OCI-LY1 (cell line): ENCODE measurements at regions not wholly inside any gene's neighbourhood (a gene's known extent, or its start where the extent isn't known, plus 50 kb on each side); places are given as distances from the start of the nearest gene placed in this dataset.

ENCODE experiments used
- H2AFZ ChIP-seq: fragments of 200-600 bp; sonication (generic), shearing (Covaris generic); 2 replicates; pipeline ENCODE4 v1.6.0; 2014; ENCODE audit warnings: antibody characterized with exemption, mild to moderate bottlenecking, low read length
- H3F3A ChIP-seq: fragments of 200-600 bp; sonication (generic), shearing (Covaris generic); 2 replicates; pipeline ENCODE4 v1.6.0; 2014; ENCODE audit warnings: mild to moderate bottlenecking, antibody characterized with exemption, low read length, moderate library complexity; ENCODE audit not compliant: insufficient read depth
- H3K27ac ChIP-seq: fragments of 200-600 bp; sonication (generic); 2 replicates; pipeline ENCODE4 v1.5.1; 2014; ENCODE audit warnings: low read length, mixed run types, mild to moderate bottlenecking, low read depth; ENCODE audit not compliant: poor library complexity, severe bottlenecking
- H3K27me3 ChIP-seq: fragments of 200-600 bp; sonication (generic); 2 replicates; pipeline ENCODE4 v1.6.0; 2014; ENCODE audit warnings: antibody characterized with exemption, mild to moderate bottlenecking, low read length, moderate library complexity; ENCODE audit not compliant: insufficient read depth
- H3K36me3 ChIP-seq: fragments of 200-600 bp; sonication (generic); 2 replicates; pipeline ENCODE4 v1.6.1; 2014; ENCODE audit warnings: mild to moderate bottlenecking, antibody characterized with exemption, low read length, moderate library complexity, mixed read lengths; ENCODE audit not compliant: insufficient read depth
- H3K4me1 ChIP-seq: fragments of 200-600 bp; sonication (generic); 2 replicates; pipeline ENCODE4 v1.5.1; 2014; ENCODE audit warnings: mild to moderate bottlenecking, low read length, moderate library complexity; ENCODE audit not compliant: insufficient read depth, severe bottlenecking
- H3K4me2 ChIP-seq: fragments of 200-600 bp; sonication (generic), shearing (Covaris generic); 2 replicates; pipeline ENCODE4 v1.6.1; 2014; ENCODE audit warnings: low read length
- H3K4me3 ChIP-seq: fragments of 200-600 bp; sonication (generic); 2 replicates; pipeline ENCODE4 v1.5.1; 2014; ENCODE audit warnings: low read length, low read depth, mild to moderate bottlenecking, mixed read lengths; ENCODE audit not compliant: poor library complexity, severe bottlenecking
- H3K79me2 ChIP-seq: fragments of 200-600 bp; shearing (Covaris generic); 2 replicates; pipeline ENCODE4 v1.6.1; 2016; ENCODE audit warnings: mixed run types, low read length, mixed read lengths; ENCODE audit not compliant: insufficient read depth
- H3K9ac ChIP-seq: fragments of 200-600 bp; sonication (generic), shearing (Covaris generic); 2 replicates; pipeline ENCODE4 v1.6.1; 2014; ENCODE audit warnings: mild to moderate bottlenecking, low read length, mixed read lengths
- H3K9me2 ChIP-seq: fragments of 200-600 bp; sonication (generic), shearing (Covaris generic); 2 replicates; pipeline ENCODE4 v1.6.1; 2014; ENCODE audit warnings: low read depth, mild to moderate bottlenecking, low read length, mixed read lengths
- H3K9me3 ChIP-seq: fragments of 200-600 bp; shearing (Covaris generic); 2 replicates; pipeline ENCODE4 v1.6.1; 2014; ENCODE audit warnings: low read length, mixed read lengths
- H4K20me1 ChIP-seq: fragments of 200-600 bp; sonication (generic), shearing (Covaris generic); 2 replicates; pipeline ENCODE4 v1.6.0; 2016; ENCODE audit warnings: mild to moderate bottlenecking, low read length; ENCODE audit not compliant: insufficient read depth
- EZH2 ChIP-seq: fragments of 200-600 bp; sonication (generic), shearing (Covaris generic); IDR thresholded peaks from 2 replicates; pipeline ENCODE4 v1.8.0; 2017; ENCODE audit warnings: borderline replicate concordance, mixed run types, mild to moderate bottlenecking, antibody characterized with exemption, low read length, moderate library complexity, mixed read lengths
- TF ChIP-seq, protein P1 (sequence below): fragments of 200-600 bp; sonication (generic), shearing (Covaris generic); IDR thresholded peaks from 2 replicates; pipeline ENCODE4 v1.5.1; 2017; ENCODE audit warnings: mild to moderate bottlenecking, antibody characterized with exemption, low read length, moderate library complexity, mixed read lengths

DNA sequence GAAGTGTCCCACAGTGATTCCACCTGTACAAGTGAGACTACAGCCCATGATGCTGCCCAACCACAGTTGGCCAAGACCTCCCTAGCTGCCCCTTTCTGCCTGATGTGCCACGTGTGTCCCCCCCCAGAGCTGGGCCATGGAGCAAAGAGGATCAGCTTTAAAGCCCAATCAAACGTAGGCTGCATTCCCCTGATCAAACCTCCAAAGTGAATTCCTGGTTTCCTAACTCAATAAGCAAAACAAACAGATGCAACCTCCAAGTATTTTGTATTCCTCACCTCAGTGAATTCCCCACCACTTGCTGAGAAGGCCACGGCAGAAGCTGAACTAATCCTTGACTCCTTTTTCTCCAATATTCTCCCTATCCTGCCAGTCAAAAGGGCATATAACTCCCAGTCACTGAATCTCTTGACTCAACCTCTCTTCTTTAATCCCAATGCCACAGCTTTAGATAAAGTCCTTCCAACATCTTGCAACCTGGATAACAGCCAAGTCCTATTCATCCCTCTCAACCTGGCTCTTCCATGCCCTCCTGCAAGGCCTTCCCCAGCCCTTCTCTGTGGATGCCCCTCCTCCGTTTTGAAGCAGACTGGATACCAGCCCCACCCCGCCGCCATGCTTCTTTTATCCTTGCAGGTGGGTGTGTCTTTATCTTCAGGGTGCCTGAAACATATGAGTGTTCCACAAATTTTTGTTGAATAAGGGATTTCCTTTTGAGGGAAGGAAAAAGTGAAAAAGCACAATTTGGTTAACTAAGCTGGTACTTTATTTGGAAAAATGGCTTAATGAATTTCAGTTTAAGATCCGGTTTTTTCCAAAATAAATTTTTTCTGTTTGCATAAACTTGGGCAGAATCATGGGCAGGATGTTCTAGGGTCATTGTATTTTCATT, 285.2 kb upstream of the MKLN1 start:
- Histone ChIP-seq H3K27ac (peak overlapping the region; percentile 3), H3K79me2 (peaks cover 82% of the 10 kb centered on the region), H3K27me3 (no peaks in the 10 kb centered on the region)

GRCh38 chr7:131045526-131045925, 282.1 kb upstream of the MKLN1 start:
- Histone ChIP-seq H3K4me3 (no peak overlapping the region), H3K27me3 (no peaks in the 10 kb centered on the region), H3K36me3 (peaks cover 81% of the 10 kb centered on the region), H3K4me1 (peaks cover 3% of the 10 kb centered on the region), H3K79me2 (peaks cover 78% of the 10 kb centered on the region), H3K4me2 (no peak overlapping the region), H2AFZ (no peak overlapping the region), H3K27ac (no peak overlapping the region), H3K9ac (no peak overlapping the region), H4K20me1 (no peaks in the 10 kb centered on the region), H3F3A (0 out of 2 replicates have a peak, but pooled peaks cover 4% of the 10 kb centered on the region), H3K9me2 (no peaks in the 10 kb centered on the region), H3K9me3 (peaks cover 10% of the 10 kb centered on the region)
- TF ChIP-seq, protein P1, sequence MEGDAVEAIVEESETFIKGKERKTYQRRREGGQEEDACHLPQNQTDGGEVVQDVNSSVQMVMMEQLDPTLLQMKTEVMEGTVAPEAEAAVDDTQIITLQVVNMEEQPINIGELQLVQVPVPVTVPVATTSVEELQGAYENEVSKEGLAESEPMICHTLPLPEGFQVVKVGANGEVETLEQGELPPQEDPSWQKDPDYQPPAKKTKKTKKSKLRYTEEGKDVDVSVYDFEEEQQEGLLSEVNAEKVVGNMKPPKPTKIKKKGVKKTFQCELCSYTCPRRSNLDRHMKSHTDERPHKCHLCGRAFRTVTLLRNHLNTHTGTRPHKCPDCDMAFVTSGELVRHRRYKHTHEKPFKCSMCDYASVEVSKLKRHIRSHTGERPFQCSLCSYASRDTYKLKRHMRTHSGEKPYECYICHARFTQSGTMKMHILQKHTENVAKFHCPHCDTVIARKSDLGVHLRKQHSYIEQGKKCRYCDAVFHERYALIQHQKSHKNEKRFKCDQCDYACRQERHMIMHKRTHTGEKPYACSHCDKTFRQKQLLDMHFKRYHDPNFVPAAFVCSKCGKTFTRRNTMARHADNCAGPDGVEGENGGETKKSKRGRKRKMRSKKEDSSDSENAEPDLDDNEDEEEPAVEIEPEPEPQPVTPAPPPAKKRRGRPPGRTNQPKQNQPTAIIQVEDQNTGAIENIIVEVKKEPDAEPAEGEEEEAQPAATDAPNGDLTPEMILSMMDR = no peak
- TF ChIP-seq EZH2 = no peak

More for the DNA sequence above, 285.2 kb upstream of the MKLN1 start:
- Histone ChIP-seq H3K4me3 (no peak overlapping the region), H3K36me3 (peaks cover 75% of the 10 kb centered on the region), H3K4me2 (no peak overlapping the region), H3K4me1 (peaks cover 24% of the 10 kb centered on the region), H3K9me2 (no peaks in the 10 kb centered on the region), H2AFZ (no peak overlapping the region), H3K9ac (no peak overlapping the region), H3K9me3 (peaks cover 10% of the 10 kb centered on the region), H3F3A (0 out of 2 replicates have a peak, but pooled peaks cover 4% of the 10 kb centered on the region), H4K20me1 (0 out of 2 replicates have a peak, but pooled peaks cover 2% of the 10 kb centered on the region)
- TF ChIP-seq, protein P1 = no peak
- TF ChIP-seq EZH2 = no peak

GRCh38 chr7:131046246-131046645, 281.4 kb upstream of the MKLN1 start:
- Histone ChIP-seq H3K4me1 (no peaks in the 10 kb centered on the region), H3K27me3 (no peaks in the 10 kb centered on the region), H3K4me2 (no peak overlapping the region), H2AFZ (no peak overlapping the region), H3K4me3 (no peak overlapping the region), H3K9me3 (peaks cover 10% of the 10 kb centered on the region), H3K36me3 (peaks cover 88% of the 10 kb centered on the region), H3F3A (0 out of 2 replicates have a peak, but pooled peaks cover 4% of the 10 kb centered on the region), H3K27ac (no peak overlapping the region), H3K9me2 (no peaks in the 10 kb centered on the region), H3K79me2 (peaks cover 81% of the 10 kb centered on the region), H3K9ac (no peak overlapping the region), H4K20me1 (no peaks in the 10 kb centered on the region)
- TF ChIP-seq, protein P1 = no peak
- no peak for TF ChIP-seq EZH2
